ENCODE measurements at regions not wholly inside any gene's neighbourhood (a gene's known extent, or its start where the extent isn't known, plus 50 kb on each side); places are given as distances from the start of the nearest gene placed in this dataset.

GRCh38 chr10:78124167-78124566 lies 90.5 kb downstream of the RPS24 start:
- TF ChIP-seq CTCF (conservative IDR thresholded peaks at IDR 0.05; ENCODE audit: low read length) (no peak), EZH2phosphoT487 (IDR thresholded peaks at IDR 0.05; ENCODE audit: borderline replicate concordance, low read depth, low read length) (no peak)

All from OCI-LY7 (cell line).